GM12874 (cell line): ENCODE measurements at regions not wholly inside any gene's neighbourhood (a gene's known extent, or its start where the extent isn't known, plus 50 kb on each side); places are given as distances from the start of the nearest gene placed in this dataset.

Experiments used
- CTCF ChIP-seq: IDR thresholded peaks from 2 replicates; pipeline ENCODE4 v1.5.1; 2011; ENCODE audit warnings: low read depth, mild to moderate bottlenecking, control low read depth, low read length, moderate library complexity; ENCODE audit not compliant: insufficient read depth

DNA sequence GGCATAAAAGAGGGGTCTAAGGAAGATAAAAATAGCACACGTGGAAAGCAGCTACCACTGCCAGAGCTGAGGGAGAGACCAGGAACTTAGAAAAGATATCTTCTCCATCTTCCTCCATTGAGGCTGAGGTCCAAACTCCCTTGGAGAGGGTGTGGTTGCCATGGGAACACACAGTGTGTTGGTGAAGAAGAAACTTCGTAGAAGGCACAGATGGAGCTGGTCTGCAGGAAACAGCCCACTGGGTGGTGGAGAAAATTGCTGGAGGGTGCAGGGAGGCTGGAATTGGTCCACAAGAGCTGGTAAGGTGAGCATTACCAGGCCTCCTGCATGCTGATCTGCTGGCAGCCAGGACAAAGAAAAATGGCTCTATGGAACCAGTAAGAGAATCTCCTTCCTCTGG is 191.0 kb downstream of the HRH4 start:
- TF ChIP-seq CTCF = no peak

DNA sequence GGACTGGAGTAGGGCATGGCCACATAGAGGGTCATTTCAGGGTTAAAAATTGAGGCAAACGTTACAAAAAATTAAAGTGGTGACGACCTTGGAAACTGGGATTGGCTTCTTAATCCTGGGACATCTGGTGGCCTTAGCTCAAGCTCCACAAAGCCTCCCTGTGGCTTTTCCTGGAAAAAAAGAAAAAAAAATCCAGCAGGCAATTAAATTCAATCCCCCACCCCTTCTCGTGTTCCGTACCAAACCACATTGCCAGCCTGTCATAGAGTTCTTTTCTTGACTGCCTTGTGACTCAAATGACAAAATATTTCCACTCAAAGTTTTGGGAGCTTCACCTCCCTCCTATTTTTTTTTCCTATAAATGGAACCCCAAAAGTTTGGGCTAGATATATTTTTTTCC is 195.6 kb downstream of the HRH4 start:
- no peak for TF ChIP-seq CTCF

GRCh38 chr18:24656551-24657443 is 196.4 kb downstream of the HRH4 start:
- TF ChIP-seq CTCF = no peak

DNA sequence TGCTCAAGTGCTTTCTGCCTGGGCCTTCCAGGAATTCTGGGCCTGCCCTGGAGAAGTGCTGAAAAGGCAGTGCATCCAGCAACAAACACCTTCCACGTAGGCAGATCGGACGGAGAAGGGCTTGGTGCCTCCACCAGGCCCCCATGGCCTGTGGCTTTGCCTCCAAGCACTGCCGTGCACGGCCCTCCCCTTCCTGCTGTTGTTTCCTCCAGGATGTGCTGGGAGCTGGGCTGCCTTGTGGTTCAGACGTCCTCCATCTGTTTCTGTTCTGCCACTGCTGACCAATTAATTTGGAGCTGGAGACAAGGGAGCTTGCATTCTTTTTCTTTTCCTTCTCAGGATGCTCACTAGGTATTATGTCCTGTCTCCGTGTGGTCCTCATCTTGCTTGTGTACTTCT is 197.0 kb downstream of the HRH4 start:
- no peak for TF ChIP-seq CTCF

- TF ChIP-seq CTCF = no peak
These were observed 197.9 kb downstream of the HRH4 start for GRCh38 chr18:24658302-24658701.

DNA sequence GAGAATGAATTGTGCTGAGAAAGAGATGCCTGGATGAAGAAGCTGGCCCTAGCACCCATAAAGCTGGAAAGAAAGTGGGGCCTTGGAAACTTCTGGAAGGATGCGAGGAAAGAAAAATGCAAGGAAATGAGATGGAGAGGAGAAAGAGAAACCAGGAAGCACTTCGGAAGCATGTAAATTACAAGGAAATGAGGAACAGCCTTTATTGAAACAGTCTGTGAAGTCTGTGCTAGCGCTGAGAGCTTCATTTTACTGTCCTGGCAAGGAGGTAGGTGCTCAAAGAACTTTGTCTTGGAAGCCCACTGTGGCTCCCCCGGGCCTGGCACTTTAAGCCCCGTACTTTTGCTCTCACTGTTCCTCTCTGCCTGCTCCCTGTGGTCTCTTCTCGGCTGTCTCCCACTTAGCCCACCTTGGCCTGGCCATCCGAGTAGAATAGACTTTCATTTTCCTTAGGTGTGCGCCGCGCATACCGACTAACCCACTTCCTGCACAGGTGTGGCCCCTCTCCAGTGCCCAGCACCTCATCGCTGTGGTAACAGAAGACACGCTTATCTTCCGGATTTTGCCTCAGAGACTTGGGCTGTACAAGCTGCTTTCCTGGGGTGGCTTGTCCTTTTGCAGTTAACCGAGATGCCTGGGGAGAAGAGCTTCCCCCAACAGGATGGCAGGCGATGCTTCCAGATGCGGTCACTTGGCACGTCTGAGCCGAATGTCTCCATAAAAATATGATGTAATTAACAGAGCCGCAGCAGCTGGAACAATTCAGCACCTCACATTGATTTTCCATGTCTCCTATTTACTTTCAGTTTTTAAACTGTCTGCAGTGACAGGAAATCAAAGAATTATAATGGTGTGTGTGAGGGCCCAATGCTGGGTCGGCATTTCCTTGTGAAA is 199.6 kb downstream of the HRH4 start:
- TF ChIP-seq CTCF = no peak

GRCh38 chr18:24660956-24661355 is 200.5 kb downstream of the HRH4 start:
- no peak for TF ChIP-seq CTCF
